Motor neuron (in vitro differentiated cells): ENCODE measurements at regions not wholly inside any gene's neighbourhood (a gene's known extent, or its start where the extent isn't known, plus 50 kb on each side); places are given as distances from the start of the nearest gene placed in this dataset.

Experiments
- ATAC-seq, 8 experiments: fragments of 200-7000 bp; cut with Tn5 transposase; replicated peaks in 6 of 8; 2 replicates each; pipeline ENCODE4 v1.8.0; 2021; ENCODE audit warnings: mild to moderate bottlenecking in 8 of 8, moderate library complexity in 8 of 8
- H3K27ac ChIP-seq, 2 donors: fragments of 250-450 bp; sonication (Bioruptor Pico); 2 replicates each; pipeline ENCODE4 v1.9.0; 2021; ENCODE audit warnings: antibody characterized with exemption in 2 of 2, mild to moderate bottlenecking in 2 of 2, moderate library complexity in 1 of 2
- H3K4me1 ChIP-seq, 2 donors: fragments of 250-450 bp; sonication (Bioruptor Pico); replicated peaks in 1 of 2; 2 replicates each; pipeline ENCODE4 v1.6.1; 2021; ENCODE audit warnings: antibody characterized with exemption in 2 of 2, mild to moderate bottlenecking in 2 of 2, moderate library complexity in 1 of 2
- H3K4me3 ChIP-seq, 5 donors: fragments of 250-450 bp; sonication (Bioruptor Pico); 2 replicates each; pipeline ENCODE4 v1.9.0; 2021; ENCODE audit warnings: antibody characterized with exemption in 5 of 5, mild to moderate bottlenecking in 5 of 5, moderate library complexity in 4 of 5
- WGBS, 10 experiments: fragments of 450-650 bp; shearing (Covaris generic); methylation state at CpG; one replicate each; pipeline ENCODE4 v1.0.0; 2022; 5-methylcytosine and 5-hydroxymethylcytosine counted together
- in situ Hi-C, 9 experiments: fragments of 400-800 bp; cut with MboI; loops; one replicate each; pipeline ENCODE4 v1.15.0; 2021; ENCODE audit warnings: low sequenced_read_pairs in 9 of 9, low pct_unique_long_range_greater_than_20kb in 2 of 9; ENCODE audit not compliant: unreplicated experiment in 9 of 9

GRCh38 chr18:78309924-78310323, 669.7 kb upstream of the SALL3 start:
- peaks cover 0 to under 1% of the 10 kb centered on the region in 2 donors for H3K4me1 ChIP-seq
- in situ Hi-C loops = no loop called here
- 0 to 100% (median 80%) methylated on average over 1 to 8 of the region's 8 CpGs; no CpG with 5 or more reads in 1 of the 10 experiments for WGBS, 10 experiments
- no peak overlapping the region for H3K27ac ChIP-seq
- H3K4me3 ChIP-seq = no peak overlapping the region
- ATAC-seq = no peak

- no peak overlapping the region for H3K4me3 ChIP-seq
- H3K27ac ChIP-seq = no peak overlapping the region
- H3K4me1 ChIP-seq = peaks cover 5 to 54% of the 10 kb centered on the region in 2 donors
- ATAC-seq = no peak
- in situ Hi-C loops = no loop called here
- 58 to 100% (median 81%) methylated on average over 1 to 12 of the region's 15 CpGs; no CpG with 5 or more reads in 3 of the 10 experiments for WGBS, 10 experiments
Observed at GRCh38 chr18:78319264-78319663, 660.4 kb upstream of the SALL3 start.

DNA sequence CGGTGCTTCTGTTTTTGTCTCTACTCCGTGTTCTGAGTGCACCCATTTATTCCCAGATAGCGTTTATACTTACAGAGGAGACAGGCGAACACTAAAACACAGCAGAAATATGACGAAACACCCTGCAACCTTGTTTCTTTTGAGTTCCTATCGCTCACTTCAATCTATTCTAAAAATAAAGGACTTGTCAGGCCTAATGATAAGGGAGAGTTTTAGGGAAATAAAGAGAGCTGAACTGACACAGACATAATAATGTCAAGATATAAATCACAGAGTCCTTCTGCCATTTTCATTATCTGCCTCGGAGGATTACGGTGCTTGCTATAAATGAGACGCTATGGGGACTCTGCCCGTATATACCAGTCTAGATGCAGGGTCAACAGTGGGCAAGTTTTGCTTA, 659.7 kb upstream of the SALL3 start:
- Histone ChIP-seq H3K4me1 (peaks cover 5 to 54% of the 10 kb centered on the region in 2 donors), H3K4me3 (no peak overlapping the region), H3K27ac (no peak overlapping the region)
- in situ Hi-C loops = no loop called here
- ATAC-seq = peak in 4 of 8 experiments; percentile 58 to 72 (median 69)
- 30 to 63% (median 44%) methylated on average over 2 to 10 of the region's 10 CpGs for WGBS, 10 experiments

DNA sequence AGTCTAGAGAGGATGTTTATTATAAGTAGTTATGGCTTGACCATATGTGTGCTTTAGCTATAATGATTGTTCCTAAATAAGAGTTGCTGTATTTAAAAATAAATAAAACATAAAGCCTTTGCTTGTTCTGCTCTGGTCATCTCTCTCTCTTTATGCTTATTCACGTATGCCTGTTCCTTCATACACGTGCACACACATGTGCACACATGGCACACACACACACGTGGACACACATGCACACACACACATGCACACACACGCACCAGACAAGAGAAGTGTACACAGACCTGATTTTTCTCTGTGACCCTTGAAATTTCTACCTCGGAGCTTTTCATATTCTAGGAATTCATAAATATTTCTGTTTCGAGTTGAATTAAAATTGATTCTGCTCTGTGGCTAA, 658.2 kb upstream of the SALL3 start:
- no peak overlapping the region for H3K27ac ChIP-seq
- 0 to 93% (median 61%) methylated on average over 1 to 6 of the region's 6 CpGs for WGBS, 10 experiments
- ATAC-seq = no peak
- in situ Hi-C loops = no loop called here
- H3K4me3 ChIP-seq = no peak overlapping the region
- peaks cover 5 to 54% of the 10 kb centered on the region in 2 donors for H3K4me1 ChIP-seq

DNA sequence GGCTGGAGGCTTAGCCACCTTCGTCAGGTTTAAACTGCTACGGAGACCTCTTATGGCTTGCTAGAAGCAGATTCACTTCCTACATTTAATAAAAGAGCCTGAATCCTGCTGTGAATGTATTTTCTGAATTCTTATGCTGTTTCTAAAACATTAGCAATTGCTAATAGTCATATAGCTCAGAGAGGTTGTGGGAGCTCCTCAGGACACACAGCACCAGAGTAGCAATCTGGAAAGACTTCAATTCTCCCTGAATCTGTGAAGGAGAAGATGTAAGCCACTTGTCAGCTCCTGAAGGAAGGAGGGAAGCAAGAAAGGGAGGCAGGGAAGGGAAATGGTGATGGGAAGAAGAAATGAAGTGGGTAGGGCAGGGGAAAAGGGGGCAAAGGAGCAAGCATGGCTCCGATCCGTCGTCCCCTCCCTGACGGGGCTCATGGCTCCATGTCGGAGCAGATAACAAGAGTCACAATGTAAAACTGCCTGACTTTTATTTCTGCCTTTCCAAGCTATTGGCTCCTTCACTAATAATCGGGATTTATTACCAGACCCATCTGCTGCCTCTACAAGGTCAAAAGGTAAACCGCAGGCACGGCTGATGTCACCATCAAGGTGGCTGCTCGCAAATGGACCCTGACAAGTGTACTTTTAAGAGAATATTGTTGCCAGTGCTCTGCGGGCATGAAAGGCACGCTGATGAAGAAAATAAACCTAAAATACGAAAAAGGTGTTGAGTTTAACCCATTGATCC, 656.0 kb upstream of the SALL3 start:
- peak overlapping the region in 1 of 2 donors; percentile 36 for H3K27ac ChIP-seq
- 17 to 78% (median 69%) methylated on average over 2 to 13 of the region's 14 CpGs; no CpG with 5 or more reads in 1 of the 10 experiments for WGBS, 10 experiments
- peaks cover 3 to 45% of the 10 kb centered on the region in 2 donors for H3K4me1 ChIP-seq
- no peak overlapping the region for H3K4me3 ChIP-seq
- ATAC-seq = peak in 4 of 8 experiments; percentile 47 to 84 (median 80)
- in situ Hi-C loops = no loop called here

GRCh38 chr18:78327643-78328042, 652.0 kb upstream of the SALL3 start:
- Histone ChIP-seq H3K27ac (no peak overlapping the region), H3K4me3 (no peak overlapping the region), H3K4me1 (peaks cover 3 to 15% of the 10 kb centered on the region in 2 donors)
- WGBS, 10 experiments = 18 to 100% (median 73%) methylated on average over 2 to 5 of the region's 8 CpGs; no CpG with 5 or more reads in 4 of the 10 experiments
- in situ Hi-C loops = loop anchor here in 1 of 9 experiments (25.0 kb wide), 1 partner anchor 90 kb away; no protein-coding TSS in a partner anchor
- no peak for ATAC-seq

DNA sequence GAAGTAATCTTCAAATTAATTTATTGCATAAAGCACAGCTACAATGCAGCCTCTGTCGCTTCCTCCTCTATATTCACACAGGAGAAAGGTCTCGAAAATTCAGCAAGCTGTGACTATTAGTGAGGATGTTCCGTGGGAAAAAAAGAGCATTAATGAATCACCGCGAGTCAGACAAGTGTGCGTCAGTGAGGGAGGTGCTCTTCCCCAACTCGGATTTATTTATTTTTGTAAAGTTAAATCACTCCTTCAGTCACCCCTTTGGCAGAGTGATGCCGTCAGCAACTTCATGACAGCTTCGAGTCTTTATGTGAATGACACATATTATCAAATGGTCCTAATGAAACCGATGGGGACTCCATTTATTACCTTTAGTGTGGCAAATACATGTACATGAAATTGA, 648.9 kb upstream of the SALL3 start:
- 24 to 96% (median 61%) methylated on average over 1 to 10 of the region's 10 CpGs for WGBS, 10 experiments

DNA sequence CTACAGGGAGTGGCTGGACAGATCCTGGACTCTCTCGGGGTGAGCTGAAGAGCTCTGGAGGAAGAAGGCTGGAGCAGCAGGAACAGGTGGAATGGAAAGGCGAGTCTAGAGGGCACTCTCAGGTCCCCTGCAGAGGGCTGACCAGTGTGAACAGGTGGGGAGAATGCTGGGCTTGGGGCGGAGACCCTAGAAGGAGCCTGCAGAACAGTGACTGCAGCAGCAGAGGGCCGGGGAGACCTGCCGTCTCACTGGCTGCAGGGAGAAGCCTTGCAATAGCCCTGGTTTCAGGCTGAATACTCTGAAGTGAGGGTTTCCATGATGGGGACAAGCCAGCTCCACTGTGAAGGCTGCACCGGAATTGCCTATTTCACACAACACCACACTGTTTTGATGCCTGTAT, 626.7 kb upstream of the SALL3 start:
- no peaks in the 10 kb centered on the region for H3K4me1 ChIP-seq
- peak in 1 of 8 experiments; percentile 71 for ATAC-seq
- H3K4me3 ChIP-seq = no peak overlapping the region
- 0 to 100% (median 60%) methylated on average over 1 to 4 of the region's 6 CpGs; no CpG with 5 or more reads in 3 of the 10 experiments for WGBS, 10 experiments
- H3K27ac ChIP-seq = no peak overlapping the region
- in situ Hi-C loops = loop anchor here in 1 of 9 experiments (25.0 kb wide), 1 partner anchor 109 kb away; no protein-coding TSS in a partner anchor

More for the DNA sequence above, 648.9 kb upstream of the SALL3 start:
- no peak for ATAC-seq
- no peak overlapping the region for H3K27ac ChIP-seq
- H3K4me1 ChIP-seq = no peaks in the 10 kb centered on the region
- in situ Hi-C loops = loop anchor here in 1 of 9 experiments (25.0 kb wide), 1 partner anchor 93 kb away; no protein-coding TSS in a partner anchor
- no peak overlapping the region for H3K4me3 ChIP-seq

- Histone ChIP-seq H3K4me3 (no peak overlapping the region), H3K4me1 (peaks cover 0 to 4% of the 10 kb centered on the region in 2 donors), H3K27ac (no peak overlapping the region)
- in situ Hi-C loops = loop anchor here in 1 of 9 experiments (25.0 kb wide), 1 partner anchor 100 kb away; no protein-coding TSS in a partner anchor
- WGBS, 10 experiments = 48 to 93% methylated on average over 2 to 11 of the region's 15 CpGs; no CpG with 5 or more reads in 8 of the 10 experiments
- no peak for ATAC-seq
Observed at GRCh38 chr18:78362198-78362597, 617.4 kb upstream of the SALL3 start.

DNA sequence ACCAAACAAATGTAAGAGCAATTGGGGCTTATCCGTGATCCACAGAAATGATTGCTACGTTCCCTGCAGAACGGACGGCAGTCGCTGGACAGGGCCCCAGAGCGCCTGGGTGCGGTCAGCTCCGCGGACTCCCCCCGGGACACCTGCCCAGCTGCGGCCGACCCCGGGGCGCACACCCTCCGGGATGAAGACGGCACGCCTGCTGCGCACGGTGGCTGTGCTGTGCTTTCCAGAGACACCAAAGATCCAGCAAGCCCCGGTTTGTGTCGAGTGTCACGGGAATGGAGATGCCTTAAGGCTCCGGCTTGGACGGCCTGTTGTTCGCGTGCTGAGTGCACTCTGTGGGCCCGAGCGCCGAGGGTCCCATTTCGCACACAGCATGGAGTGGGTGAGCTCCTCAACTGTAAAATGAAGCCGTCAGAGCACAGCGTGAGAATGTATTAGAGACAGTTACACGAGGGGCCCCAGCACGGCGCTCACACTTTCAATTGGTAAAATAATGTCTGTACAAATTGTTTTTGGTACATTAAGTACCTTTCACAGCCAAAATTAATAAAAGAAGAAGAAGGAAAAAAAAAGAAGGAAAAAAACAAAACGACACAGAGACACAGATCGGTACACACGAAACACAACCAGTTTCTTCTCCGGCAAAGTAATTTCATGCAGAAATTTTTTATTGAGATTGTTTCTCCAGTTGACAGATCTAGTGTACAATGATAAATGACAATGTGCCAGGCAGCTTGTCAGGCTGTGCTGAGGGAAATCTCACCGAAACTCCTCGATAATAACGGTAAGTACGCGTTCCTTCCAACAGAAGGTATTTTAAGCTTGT, 615.8 kb upstream of the SALL3 start:
- Histone ChIP-seq H3K4me3 (no peak overlapping the region), H3K27ac (no peak overlapping the region), H3K4me1 (peaks cover 0 to 4% of the 10 kb centered on the region in 2 donors)
- in situ Hi-C loops = loop anchor here in 1 of 9 experiments (25.0 kb wide), 1 partner anchor 99 kb away; no protein-coding TSS in a partner anchor
- WGBS, 10 experiments = 53 to 95% (median 82%) methylated on average over 8 to 35 of the region's 44 CpGs
- ATAC-seq = no peak

DNA sequence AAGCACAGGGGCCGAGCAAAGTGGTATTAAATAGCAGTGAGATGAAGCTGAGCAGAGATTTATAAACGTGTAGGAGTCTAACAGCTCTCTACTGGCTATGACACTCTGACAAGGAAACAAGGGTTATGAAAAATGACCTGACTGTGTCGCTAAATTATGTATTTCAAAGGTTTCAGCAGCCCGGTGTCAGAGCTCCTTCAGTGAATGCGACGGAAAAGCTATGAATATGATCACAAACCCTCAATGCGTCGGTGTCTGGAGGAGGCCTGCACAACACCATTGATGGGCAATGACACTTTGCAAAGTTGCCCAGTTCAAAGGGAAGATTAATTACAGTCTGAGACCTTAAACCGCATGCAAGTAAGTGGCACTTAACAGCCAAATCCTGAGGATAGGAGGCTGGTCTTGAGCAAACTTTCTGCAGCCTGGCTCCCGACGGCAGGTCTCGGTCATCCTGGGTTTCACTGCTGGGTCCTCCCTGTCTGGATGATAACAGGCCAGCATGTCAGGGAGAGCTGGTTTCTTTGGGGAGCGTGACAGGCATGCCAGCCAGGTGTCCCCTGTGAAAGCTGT, 615.1 kb upstream of the SALL3 start:
- Histone ChIP-seq H3K4me1 (peaks cover 0 to 4% of the 10 kb centered on the region in 2 donors), H3K27ac (no peak overlapping the region), H3K4me3 (no peak overlapping the region)
- peak in 4 of 8 experiments; percentile 62 to 90 (median 79) for ATAC-seq
- WGBS, 10 experiments = 0 to 81% (median 63%) methylated on average over 1 to 11 of the region's 13 CpGs; no CpG with 5 or more reads in 1 of the 10 experiments
- in situ Hi-C loops = loop anchor here in 1 of 9 experiments (25.0 kb wide), 1 partner anchor 98 kb away; no protein-coding TSS in a partner anchor

- Histone ChIP-seq H3K4me1 (peaks cover 0 to 4% of the 10 kb centered on the region in 2 donors), H3K27ac (no peak overlapping the region), H3K4me3 (no peak overlapping the region)
- in situ Hi-C loops = loop anchor here in 1 of 9 experiments (25.0 kb wide), 1 partner anchor 94 kb away; no protein-coding TSS in a partner anchor
- WGBS, 10 experiments = 0 to 80% (median 4%) methylated on average over 1 to 3 of the region's 7 CpGs; no CpG with 5 or more reads in 5 of the 10 experiments
- no peak for ATAC-seq
Observed at GRCh38 chr18:78367996-78368395, 611.6 kb upstream of the SALL3 start.
